ENCODE measurements at regions not wholly inside any gene's neighbourhood (a gene's known extent, or its start where the extent isn't known, plus 50 kb on each side); places are given as distances from the start of the nearest gene placed in this dataset.

GRCh38 chr11:91397134-91397468, 827.5 kb upstream of the FAT3 start:
- no peaks in the 10 kb centered on the region for H3K36me3 ChIP-seq (ENCODE audit: insufficient read depth, low read length)
- no peaks in the 10 kb centered on the region for H3K27me3 ChIP-seq (ENCODE audit: insufficient read depth, low read length, poor library complexity, severe bottlenecking)
- ChIA-PET POLR2A (no interaction called here), CTCF (no interaction called here)
- Mint-ChIP-seq H3K27me3 (no peaks in the 10 kb centered on the region), H3K9me3 (peaks cover 6 to 29% (median 20%) of the 10 kb centered on the region in 5 donors), H3K36me3 (no peaks in the 10 kb centered on the region), H3K27ac (no peak overlapping the region), H3K4me3 (no peak overlapping the region), H3K4me1 (no peaks in the 10 kb centered on the region)
- no peaks in the 10 kb centered on the region for H3K9me3 ChIP-seq (ENCODE audit: low read length)
- H3K27ac ChIP-seq (ENCODE audit: low read depth, low read length): no peak overlapping the region
- H3K4me1 ChIP-seq (ENCODE audit: insufficient read depth, low read length): no peaks in the 10 kb centered on the region
- H3K4me3 ChIP-seq (ENCODE audit: low read length): no peak overlapping the region
- no peak for DNase-seq

GRCh38 chr11:91396236-91397133, 828.1 kb upstream of the FAT3 start:
- no peaks in the 10 kb centered on the region for H3K4me1 ChIP-seq (ENCODE audit: insufficient read depth, low read length)
- no peaks in the 10 kb centered on the region for H3K27me3 Mint-ChIP-seq
- H3K36me3 ChIP-seq (ENCODE audit: insufficient read depth, low read length): no peaks in the 10 kb centered on the region
- DNase-seq: no peak
- no peak overlapping the region for H3K27ac Mint-ChIP-seq
- POLR2A ChIA-PET: no interaction called here
- H3K27ac ChIP-seq (ENCODE audit: low read depth, low read length): no peak overlapping the region
- H3K4me3 ChIP-seq (ENCODE audit: low read length): no peak overlapping the region
- H3K4me3 Mint-ChIP-seq: no peak overlapping the region
- CTCF ChIA-PET: no interaction called here
- no peaks in the 10 kb centered on the region for H3K9me3 ChIP-seq (ENCODE audit: low read length)
- H3K4me1 Mint-ChIP-seq: no peaks in the 10 kb centered on the region
- peaks cover 4 to 33% (median 24%) of the 10 kb centered on the region in 5 donors for H3K9me3 Mint-ChIP-seq
- no peaks in the 10 kb centered on the region for H3K27me3 ChIP-seq (ENCODE audit: insufficient read depth, low read length, poor library complexity, severe bottlenecking)
- no peaks in the 10 kb centered on the region for H3K36me3 Mint-ChIP-seq

DNA sequence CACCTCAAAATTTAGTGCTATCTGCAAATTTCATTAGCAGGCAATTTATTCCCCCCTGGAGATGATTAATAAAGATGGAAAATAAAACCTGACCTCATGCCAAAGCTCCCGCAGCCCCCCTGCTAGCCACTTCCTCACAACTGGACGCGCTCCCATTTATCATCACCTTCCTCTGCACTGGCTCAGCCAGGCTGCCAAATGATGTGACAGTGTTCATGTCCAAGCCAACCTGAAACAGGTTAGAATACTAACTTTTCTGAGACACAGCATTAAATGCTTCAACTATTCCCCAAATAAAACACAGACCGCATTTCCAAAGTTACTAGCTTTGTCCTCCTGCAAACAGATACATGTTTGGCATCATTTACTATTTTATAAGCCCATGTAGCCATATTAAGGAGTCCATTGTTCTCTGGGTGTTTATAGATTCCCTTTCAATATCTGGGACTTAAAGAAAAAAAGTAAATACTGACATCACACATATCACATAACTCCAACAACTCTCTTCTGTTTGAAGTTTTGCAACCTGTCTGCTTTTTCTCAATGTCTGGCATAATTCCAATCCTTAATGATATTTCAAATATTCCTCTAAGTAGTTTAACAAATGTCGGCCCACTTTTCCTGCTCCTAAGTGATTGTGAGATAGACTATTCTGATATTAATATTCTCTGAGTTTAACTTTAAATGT, 829.7 kb upstream of the FAT3 start:
- H3K4me1 ChIP-seq (ENCODE audit: insufficient read depth, low read length): no peaks in the 10 kb centered on the region
- H3K27ac ChIP-seq (ENCODE audit: low read depth, low read length): no peak overlapping the region
- H3K9me3 ChIP-seq (ENCODE audit: low read length): no peaks in the 10 kb centered on the region
- Mint-ChIP-seq H3K36me3 (no peaks in the 10 kb centered on the region), H3K9me3 (peaks cover 9 to 38% (median 24%) of the 10 kb centered on the region in 5 donors), H3K27ac (no peak overlapping the region), H3K27me3 (no peaks in the 10 kb centered on the region), H3K4me3 (no peak overlapping the region), H3K4me1 (no peaks in the 10 kb centered on the region)
- CTCF ChIA-PET: no interaction called here
- no peaks in the 10 kb centered on the region for H3K36me3 ChIP-seq (ENCODE audit: insufficient read depth, low read length)
- no peak for DNase-seq
- no peaks in the 10 kb centered on the region for H3K27me3 ChIP-seq (ENCODE audit: insufficient read depth, low read length, poor library complexity, severe bottlenecking)
- POLR2A ChIA-PET: no interaction called here
- H3K4me3 ChIP-seq (ENCODE audit: low read length): no peak overlapping the region

- Mint-ChIP-seq H3K9me3 (peaks cover 12 to 38% (median 24%) of the 10 kb centered on the region in 5 donors), H3K4me3 (no peak overlapping the region), H3K27me3 (no peaks in the 10 kb centered on the region), H3K27ac (no peak overlapping the region), H3K36me3 (no peaks in the 10 kb centered on the region), H3K4me1 (no peaks in the 10 kb centered on the region)
- Histone ChIP-seq H3K4me1 (ENCODE audit: insufficient read depth, low read length) (no peaks in the 10 kb centered on the region), H3K36me3 (ENCODE audit: insufficient read depth, low read length) (no peaks in the 10 kb centered on the region), H3K4me3 (ENCODE audit: low read length) (no peak overlapping the region), H3K27me3 (ENCODE audit: insufficient read depth, low read length, poor library complexity, severe bottlenecking) (no peaks in the 10 kb centered on the region), H3K9me3 (ENCODE audit: low read length) (no peaks in the 10 kb centered on the region), H3K27ac (ENCODE audit: low read depth, low read length) (no peak overlapping the region)
- ChIA-PET CTCF (no interaction called here), POLR2A (no interaction called here)
- no peak for DNase-seq
Observed at GRCh38 chr11:91394073-91394726, 830.4 kb upstream of the FAT3 start.

DNA sequence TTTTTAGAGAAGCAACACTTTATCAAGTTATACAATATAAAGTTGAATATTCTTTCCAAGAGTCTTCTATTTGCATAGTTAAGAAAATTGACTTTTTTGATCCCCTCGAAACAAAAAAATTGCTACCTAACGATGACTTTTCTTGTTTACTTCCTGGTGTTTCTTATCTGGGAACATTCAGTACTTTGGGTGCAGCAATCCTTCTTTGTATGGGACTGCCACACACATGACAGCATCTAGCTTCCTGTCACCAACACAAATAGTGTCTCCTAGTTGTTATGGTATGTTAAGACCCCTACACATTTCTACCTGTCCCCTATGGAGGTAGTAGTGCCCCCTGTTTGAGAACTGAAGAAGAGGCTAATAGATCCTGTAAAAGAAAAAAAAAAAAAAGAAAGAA, 841.7 kb upstream of the FAT3 start:
- Mint-ChIP-seq H3K36me3 (no peaks in the 10 kb centered on the region), H3K27me3 (no peaks in the 10 kb centered on the region), H3K27ac (no peak overlapping the region), H3K9me3 (peaks cover 3 to 15% (median 12%) of the 10 kb centered on the region in 5 donors), H3K4me1 (no peaks in the 10 kb centered on the region), H3K4me3 (no peak overlapping the region)
- ChIA-PET POLR2A (no interaction called here), CTCF (no interaction called here)
- Histone ChIP-seq H3K27me3 (ENCODE audit: insufficient read depth, low read length, poor library complexity, severe bottlenecking) (no peaks in the 10 kb centered on the region), H3K27ac (ENCODE audit: low read depth, low read length) (no peak overlapping the region), H3K4me3 (ENCODE audit: low read length) (no peak overlapping the region), H3K9me3 (ENCODE audit: low read length) (no peaks in the 10 kb centered on the region), H3K4me1 (ENCODE audit: insufficient read depth, low read length) (no peaks in the 10 kb centered on the region), H3K36me3 (ENCODE audit: insufficient read depth, low read length) (no peaks in the 10 kb centered on the region)
- DNase-seq: no peak

- Mint-ChIP-seq H3K36me3 (no peaks in the 10 kb centered on the region), H3K9me3 (peaks cover 1 to 18% (median 4%) of the 10 kb centered on the region in 5 donors), H3K4me3 (no peak overlapping the region), H3K27me3 (no peaks in the 10 kb centered on the region), H3K27ac (no peak overlapping the region), H3K4me1 (no peaks in the 10 kb centered on the region)
- Histone ChIP-seq H3K9me3 (ENCODE audit: low read length) (no peaks in the 10 kb centered on the region), H3K36me3 (ENCODE audit: insufficient read depth, low read length) (no peaks in the 10 kb centered on the region), H3K4me3 (ENCODE audit: low read length) (no peak overlapping the region), H3K4me1 (ENCODE audit: insufficient read depth, low read length) (no peaks in the 10 kb centered on the region), H3K27ac (ENCODE audit: low read depth, low read length) (no peak overlapping the region), H3K27me3 (ENCODE audit: insufficient read depth, low read length, poor library complexity, severe bottlenecking) (no peaks in the 10 kb centered on the region)
- DNase-seq: no peak
- ChIA-PET POLR2A (no interaction called here), CTCF (no interaction called here)
Observed at GRCh38 chr11:91374794-91375193, 849.8 kb upstream of the FAT3 start.

DNA sequence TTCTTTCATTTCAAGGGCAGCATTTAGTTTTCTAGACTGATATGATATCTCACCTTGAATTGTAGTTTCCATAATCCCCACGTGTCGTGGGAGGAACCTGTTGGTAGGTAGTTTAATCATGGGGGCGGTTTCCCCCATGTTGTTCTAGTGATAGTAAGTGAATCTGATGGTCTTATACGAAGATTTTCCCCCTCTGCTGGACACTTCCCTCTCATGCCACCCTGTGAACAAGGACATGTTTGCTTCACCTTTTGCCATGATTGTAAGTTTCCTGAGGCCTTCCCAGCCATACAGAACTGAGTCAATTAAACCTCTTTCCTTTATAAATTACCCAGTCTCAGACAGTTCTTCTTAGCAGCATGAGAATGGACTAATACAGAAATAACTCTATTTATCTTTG, 851.1 kb upstream of the FAT3 start:
- no peaks in the 10 kb centered on the region for H3K36me3 ChIP-seq (ENCODE audit: insufficient read depth, low read length)
- Mint-ChIP-seq H3K4me3 (no peak overlapping the region), H3K9me3 (peaks cover 6 to 27% (median 7%) of the 10 kb centered on the region in 5 donors), H3K4me1 (no peaks in the 10 kb centered on the region), H3K27me3 (no peaks in the 10 kb centered on the region), H3K36me3 (no peaks in the 10 kb centered on the region), H3K27ac (no peak overlapping the region)
- CTCF ChIA-PET: no interaction called here
- no peak for DNase-seq
- POLR2A ChIA-PET: no interaction called here
- no peak overlapping the region for H3K4me3 ChIP-seq (ENCODE audit: low read length)
- no peak overlapping the region for H3K27ac ChIP-seq (ENCODE audit: low read depth, low read length)
- no peaks in the 10 kb centered on the region for H3K9me3 ChIP-seq (ENCODE audit: low read length)
- no peaks in the 10 kb centered on the region for H3K4me1 ChIP-seq (ENCODE audit: insufficient read depth, low read length)
- no peaks in the 10 kb centered on the region for H3K27me3 ChIP-seq (ENCODE audit: insufficient read depth, low read length, poor library complexity, severe bottlenecking)

GRCh38 chr11:91366816-91367215, 857.8 kb upstream of the FAT3 start:
- H3K27me3 Mint-ChIP-seq: no peaks in the 10 kb centered on the region
- ChIA-PET POLR2A (no interaction called here), CTCF (no interaction called here)
- peaks cover 7 to 39% (median 14%) of the 10 kb centered on the region in 5 donors for H3K9me3 Mint-ChIP-seq
- no peaks in the 10 kb centered on the region for H3K36me3 Mint-ChIP-seq
- no peaks in the 10 kb centered on the region for H3K4me1 Mint-ChIP-seq
- H3K27ac Mint-ChIP-seq: no peak overlapping the region
- H3K27me3 ChIP-seq (ENCODE audit: insufficient read depth, low read length, poor library complexity, severe bottlenecking): no peaks in the 10 kb centered on the region
- H3K27ac ChIP-seq (ENCODE audit: low read depth, low read length): no peak overlapping the region
- H3K36me3 ChIP-seq (ENCODE audit: insufficient read depth, low read length): no peaks in the 10 kb centered on the region
- H3K4me1 ChIP-seq (ENCODE audit: insufficient read depth, low read length): no peaks in the 10 kb centered on the region
- no peak overlapping the region for H3K4me3 Mint-ChIP-seq
- no peak overlapping the region for H3K4me3 ChIP-seq (ENCODE audit: low read length)
- no peak for DNase-seq
- H3K9me3 ChIP-seq (ENCODE audit: low read length): no peaks in the 10 kb centered on the region

Data from CD8-positive, alpha-beta memory T cell (primary cell).